ENCODE measurements at regions not wholly inside any gene's neighbourhood (a gene's known extent, or its start where the extent isn't known, plus 50 kb on each side); places are given as distances from the start of the nearest gene placed in this dataset.

GRCh38 chr9:12879961-12880360, 105.1 kb downstream of the LURAP1L start:
- H3K27me3 ChIP-seq (ENCODE audit: insufficient read depth, low read length): no peaks in the 10 kb centered on the region
- no peak overlapping the region for H2BK5ac ChIP-seq (ENCODE audit: low read depth, low read length, poor library complexity)
- no peak overlapping the region for H3K14ac ChIP-seq (ENCODE audit: low read length)
- H2AK5ac ChIP-seq (ENCODE audit: low read length): no peak overlapping the region
- H3K4me1 ChIP-seq (ENCODE audit: control insufficient read depth in 1 of 2, insufficient read depth in 2 of 2, low read length in 2 of 2): no peaks in the 10 kb centered on the region
- no peak overlapping the region for H3K4me2 ChIP-seq (ENCODE audit: low read length)
- no peak overlapping the region for H4K12ac ChIP-seq (ENCODE audit: low read depth, low read length)
- no peak overlapping the region for H3K23ac ChIP-seq (ENCODE audit: low read length)
- H3K18ac ChIP-seq (ENCODE audit: low read length): no peak overlapping the region
- H3K9ac ChIP-seq (ENCODE audit: low read length): no peak overlapping the region
- H4K91ac ChIP-seq (ENCODE audit: low read depth, low read length): no peak overlapping the region
- H3K9me3 ChIP-seq (ENCODE audit: insufficient read depth, low read depth, low read length): no peaks in the 10 kb centered on the region
- no peak for DNase-seq
- no peak overlapping the region for H2BK120ac ChIP-seq (ENCODE audit: insufficient read depth, low read length, poor library complexity)
- H3K4me3 ChIP-seq (ENCODE audit: low read depth, low read length): no peak overlapping the region
- no peak overlapping the region for H4K8ac ChIP-seq (ENCODE audit: low read depth, low read length)
- H3K27ac ChIP-seq (ENCODE audit: low read depth, low read length): no peak overlapping the region
- no peaks in the 10 kb centered on the region for H3K79me2 ChIP-seq (ENCODE audit: control insufficient read depth, insufficient read depth, low read length, poor library complexity)
- H3K4ac ChIP-seq (ENCODE audit: low read depth, low read length): no peak overlapping the region
- H3K36me3 ChIP-seq (ENCODE audit: control insufficient read depth in 1 of 2, insufficient read depth in 2 of 2, low read length in 2 of 2): no peaks in the 10 kb centered on the region
- no peak overlapping the region for H2BK12ac ChIP-seq (ENCODE audit: low read length)
- no peak overlapping the region for H2AFZ ChIP-seq (ENCODE audit: insufficient read depth, low read length, poor library complexity)
- no peaks in the 10 kb centered on the region for H3K79me1 ChIP-seq (ENCODE audit: low read length)

- no CpG with 5 or more reads among the region's 3 CpGs for WGBS (ENCODE audit: extremely low coverage, insufficient coverage, insufficient read length)
These were observed 105.7 kb downstream of the LURAP1L start for GRCh38 chr9:12880406-12881015.

GRCh38 chr9:12882430-12882829, 107.6 kb downstream of the LURAP1L start:
- Histone ChIP-seq H3K79me2 (ENCODE audit: control insufficient read depth, insufficient read depth, low read length, poor library complexity) (no peaks in the 10 kb centered on the region), H3K4me3 (ENCODE audit: low read depth, low read length) (no peak overlapping the region)

More at GRCh38 chr9:12880406-12881015, 105.7 kb downstream of the LURAP1L start:
- H3K9me3 ChIP-seq (ENCODE audit: insufficient read depth, low read depth, low read length): no peaks in the 10 kb centered on the region
- no peak overlapping the region for H2AFZ ChIP-seq (ENCODE audit: insufficient read depth, low read length, poor library complexity)
- H3K79me1 ChIP-seq (ENCODE audit: low read length): no peaks in the 10 kb centered on the region
- H2AK5ac ChIP-seq (ENCODE audit: low read length): no peak overlapping the region
- DNase-seq: no peak
- H4K12ac ChIP-seq (ENCODE audit: low read depth, low read length): no peak overlapping the region
- no peak overlapping the region for H3K9ac ChIP-seq (ENCODE audit: low read length)
- H2BK5ac ChIP-seq (ENCODE audit: low read depth, low read length, poor library complexity): no peak overlapping the region
- H3K4ac ChIP-seq (ENCODE audit: low read depth, low read length): no peak overlapping the region
- H3K14ac ChIP-seq (ENCODE audit: low read length): no peak overlapping the region
- no peak overlapping the region for H3K4me3 ChIP-seq (ENCODE audit: low read depth, low read length)
- H3K27ac ChIP-seq (ENCODE audit: low read depth, low read length): no peak overlapping the region
- H3K36me3 ChIP-seq (ENCODE audit: control insufficient read depth in 1 of 2, insufficient read depth in 2 of 2, low read length in 2 of 2): no peaks in the 10 kb centered on the region
- H2BK120ac ChIP-seq (ENCODE audit: insufficient read depth, low read length, poor library complexity): no peak overlapping the region
- no peaks in the 10 kb centered on the region for H3K27me3 ChIP-seq (ENCODE audit: insufficient read depth, low read length)
- no peaks in the 10 kb centered on the region for H3K4me1 ChIP-seq (ENCODE audit: control insufficient read depth in 1 of 2, insufficient read depth in 2 of 2, low read length in 2 of 2)
- no peak overlapping the region for H3K23ac ChIP-seq (ENCODE audit: low read length)
- H4K91ac ChIP-seq (ENCODE audit: low read depth, low read length): no peak overlapping the region
- no peaks in the 10 kb centered on the region for H3K79me2 ChIP-seq (ENCODE audit: control insufficient read depth, insufficient read depth, low read length, poor library complexity)
- H3K4me2 ChIP-seq (ENCODE audit: low read length): no peak overlapping the region
- H2BK12ac ChIP-seq (ENCODE audit: low read length): no peak overlapping the region
- H4K8ac ChIP-seq (ENCODE audit: low read depth, low read length): no peak overlapping the region
- no peak overlapping the region for H3K18ac ChIP-seq (ENCODE audit: low read length)

GRCh38 chr9:12884736-12885395, 110.0 kb downstream of the LURAP1L start:
- peak in 1 of 2 donors; percentile 12 for DNase-seq
- H2AK5ac ChIP-seq (ENCODE audit: low read length): no peak overlapping the region
- H3K36me3 ChIP-seq (ENCODE audit: control insufficient read depth in 1 of 2, insufficient read depth in 2 of 2, low read length in 2 of 2): no peaks in the 10 kb centered on the region
- no peaks in the 10 kb centered on the region for H3K79me2 ChIP-seq (ENCODE audit: control insufficient read depth, insufficient read depth, low read length, poor library complexity)
- H3K4me3 ChIP-seq (ENCODE audit: low read depth, low read length): no peak overlapping the region
- peaks cover 2 to 4% of the 10 kb centered on the region in 2 experiments for H3K4me1 ChIP-seq (ENCODE audit: control insufficient read depth in 1 of 2, insufficient read depth in 2 of 2, low read length in 2 of 2)
- H3K18ac ChIP-seq (ENCODE audit: low read length): no peak overlapping the region
- no peak overlapping the region for H3K27ac ChIP-seq (ENCODE audit: low read depth, low read length)
- H3K23ac ChIP-seq (ENCODE audit: low read length): no peak overlapping the region
- H2BK120ac ChIP-seq (ENCODE audit: insufficient read depth, low read length, poor library complexity): no peak overlapping the region
- no peak overlapping the region for H4K12ac ChIP-seq (ENCODE audit: low read depth, low read length)
- H2BK5ac ChIP-seq (ENCODE audit: low read depth, low read length, poor library complexity): no peak overlapping the region
- no peak overlapping the region for H4K91ac ChIP-seq (ENCODE audit: low read depth, low read length)
- H3K27me3 ChIP-seq (ENCODE audit: insufficient read depth, low read length): no peaks in the 10 kb centered on the region
- no peak overlapping the region for H3K9ac ChIP-seq (ENCODE audit: low read length)
- no peak overlapping the region for H4K8ac ChIP-seq (ENCODE audit: low read depth, low read length)
- H3K79me1 ChIP-seq (ENCODE audit: low read length): peaks cover 2% of the 10 kb centered on the region
- no peaks in the 10 kb centered on the region for H3K9me3 ChIP-seq (ENCODE audit: insufficient read depth, low read depth, low read length)
- H3K4me2 ChIP-seq (ENCODE audit: low read length): no peak overlapping the region
- H3K14ac ChIP-seq (ENCODE audit: low read length): no peak overlapping the region
- no peak overlapping the region for H2AFZ ChIP-seq (ENCODE audit: insufficient read depth, low read length, poor library complexity)
- whole genome bisulfite sequencing (ENCODE audit: extremely low coverage, insufficient coverage, insufficient read length): no CpG with 5 or more reads among the region's 4 CpGs
- H2BK12ac ChIP-seq (ENCODE audit: low read length): no peak overlapping the region
- no peak overlapping the region for H3K4ac ChIP-seq (ENCODE audit: low read depth, low read length)

More at GRCh38 chr9:12882430-12882829, 107.6 kb downstream of the LURAP1L start:
- Histone ChIP-seq H3K4me2 (ENCODE audit: low read length) (no peak overlapping the region), H3K9ac (ENCODE audit: low read length) (no peak overlapping the region), H4K91ac (ENCODE audit: low read depth, low read length) (no peak overlapping the region), H4K12ac (ENCODE audit: low read depth, low read length) (no peak overlapping the region), H3K18ac (ENCODE audit: low read length) (no peak overlapping the region), H3K36me3 (ENCODE audit: control insufficient read depth in 1 of 2, insufficient read depth in 2 of 2, low read length in 2 of 2) (no peaks in the 10 kb centered on the region), H2BK5ac (ENCODE audit: low read depth, low read length, poor library complexity) (no peak overlapping the region), H3K23ac (ENCODE audit: low read length) (no peak overlapping the region), H2BK120ac (ENCODE audit: insufficient read depth, low read length, poor library complexity) (no peak overlapping the region), H3K14ac (ENCODE audit: low read length) (no peak overlapping the region), H4K8ac (ENCODE audit: low read depth, low read length) (no peak overlapping the region), H3K4me1 (ENCODE audit: control insufficient read depth in 1 of 2, insufficient read depth in 2 of 2, low read length in 2 of 2) (no peaks in the 10 kb centered on the region), H2AFZ (ENCODE audit: insufficient read depth, low read length, poor library complexity) (no peak overlapping the region), H3K9me3 (ENCODE audit: insufficient read depth, low read depth, low read length) (no peaks in the 10 kb centered on the region), H3K79me1 (ENCODE audit: low read length) (no peaks in the 10 kb centered on the region), H3K27me3 (ENCODE audit: insufficient read depth, low read length) (no peaks in the 10 kb centered on the region), H3K4ac (ENCODE audit: low read depth, low read length) (no peak overlapping the region), H2BK12ac (ENCODE audit: low read length) (no peak overlapping the region), H3K27ac (ENCODE audit: low read depth, low read length) (no peak overlapping the region), H2AK5ac (ENCODE audit: low read length) (no peak overlapping the region)
- WGBS (ENCODE audit: extremely low coverage, insufficient coverage, insufficient read length): no CpG with 5 or more reads among the region's 2 CpGs
- no peak for DNase-seq
